HepG2 (cell line): ENCODE measurements at regions not wholly inside any gene's neighbourhood (a gene's known extent, or its start where the extent isn't known, plus 50 kb on each side); places are given as distances from the start of the nearest gene placed in this dataset.
"Not testable (repeated sequence)": the region's sequence is repeated elsewhere in the genome, so short reads cannot be mapped to it uniquely, and the experiment has no call there.

Source experiments
- ATAC-seq: fragments of 200-7000 bp; cut with Tn5 transposase; 3 replicates; pipeline ENCODE4 v1.9.1; 2020; ENCODE audit warnings: mild to moderate bottlenecking, moderate library complexity
- BruUV-seq: library from RNA; stranded (reverse); fragments of 400-500 nt; replicated peaks from 2 replicates; lab custom pipeline; 2021; lab: Mats Ljungman, UMichigan
- CTCF ChIA-PET: fragments of 300-600 bp; formaldehyde crosslinking; extraction: SDS; loops from one replicate; lab custom pipeline; 2021; ENCODE audit warnings: low total read pairs, inconsistent platforms, low intra/inter-chr PET ratio; lab: Yijun Ruan, JAX
- POLR2A ChIA-PET: fragments of 350-600 bp; sonication (Branson Sonifier 250); formaldehyde crosslinking; loops from one replicate; lab custom pipeline; 2020; ENCODE audit warnings: antibody characterized with exemption, inconsistent platforms; lab: Yijun Ruan, JAX
- DNase-seq: peaks from one replicate; pipeline ENCODE4 v3.0.0-alpha.2; 2015; ENCODE audit warnings: low spot score
- FAIRE-seq: peaks from 3 replicates; lab custom pipeline; 2011; peaks lifted over from hg19 to GRCh38; lab: Jason Lieb, UNC
- H2AFZ ChIP-seq: one replicate; pipeline ENCODE4 v1.6.1; 2011; ENCODE audit warnings: low read length, inconsistent platforms
- H3K27ac ChIP-seq: fragments of 300-600 bp; 3 replicates; pipeline ENCODE4 v1.8.0; 2011; ENCODE audit warnings: mixed run types, mild to moderate bottlenecking, mixed read lengths, low read length, inconsistent platforms; ENCODE audit not compliant: insufficient read depth; ENCODE audit errors: extremely low read length
- H3K27me3 ChIP-seq, 2 experiments: fragments of 200-600 bp in 1 of 2; 2 replicates in 1 of 2; 3 replicates in 1 of 2; pipeline versions ENCODE4 v1.6.0 to v1.8.0; 2011; ENCODE audit warnings: low read length in 2 of 2, mild to moderate bottlenecking in 2 of 2, moderate library complexity in 2 of 2, inconsistent platforms in 1 of 2; ENCODE audit not compliant: insufficient read depth in 2 of 2, control insufficient read depth in 1 of 2
- H3K36me3 ChIP-seq, 2 experiments: fragments of 200-600 bp in 1 of 2; replicated peaks in 1 of 2; 2 replicates in 1 of 2; 3 replicates in 1 of 2; pipeline versions ENCODE4 v1.5.1 to v1.8.0; 2011; ENCODE audit warnings: low read length in 2 of 2, inconsistent platforms in 1 of 2; ENCODE audit not compliant: insufficient read depth in 2 of 2, control insufficient read depth in 1 of 2
- H3K4me1 ChIP-seq: 2 replicates; pipeline ENCODE4 v1.5.1; 2012; ENCODE audit warnings: low read length, inconsistent platforms; ENCODE audit not compliant: insufficient read depth
- H3K4me2 ChIP-seq: 2 replicates; pipeline ENCODE4 v1.6.0; 2011; ENCODE audit warnings: low read depth, low read length, inconsistent platforms
- H3K4me3 ChIP-seq, 3 experiments: fragments of 200-600 bp in 1 of 3; sonication (generic), shearing (Covaris generic) in 1 of 3; replicated peaks in 1 of 3; 2 replicates each; pipeline ENCODE4 v1.5.1; 2011 to 2016; ENCODE audit warnings: low read length in 3 of 3, inconsistent platforms in 2 of 3, low read depth in 2 of 3, mild to moderate bottlenecking in 2 of 3, control low read depth in 1 of 3, mixed read lengths in 1 of 3; ENCODE audit not compliant: insufficient read depth in 1 of 3
- H3K79me2 ChIP-seq: one replicate; pipeline ENCODE4 v1.6.1; 2011; ENCODE audit warnings: low read length, inconsistent platforms; ENCODE audit not compliant: insufficient read depth
- H3K9ac ChIP-seq: 2 replicates; pipeline ENCODE4 v1.6.0; 2011; ENCODE audit warnings: mild to moderate bottlenecking, low read depth, low read length, inconsistent platforms; ENCODE audit not compliant: insufficient read depth
- H3K9me3 ChIP-seq: 2 replicates; pipeline ENCODE4 v1.5.1; 2012; ENCODE audit warnings: mild to moderate bottlenecking, low read length
- H4K20me1 ChIP-seq: 2 replicates; pipeline ENCODE4 v1.6.0; 2011; ENCODE audit warnings: inconsistent platforms, mild to moderate bottlenecking, low read length, moderate library complexity; ENCODE audit not compliant: insufficient read depth
- CBX2 ChIP-seq, 2 experiments: fragments of 200-600 bp in 1 of 2; sonication (generic); formaldehyde crosslinking in 1 of 2; IDR thresholded peaks; 2 replicates each; pipeline versions ENCODE4 v1.7.0 to v1.8.1; 2018 to 2022; ENCODE audit warnings: low read depth in 2 of 2, low read length in 1 of 2, mild to moderate bottlenecking in 1 of 2, missing genetic modification reagents in 1 of 2
- GMEB2 ChIP-seq: IDR thresholded peaks from 2 replicates; pipeline ENCODE4 v1.6.1; 2016; ENCODE audit warnings: missing biosample characterization, missing genetic modification reagents, low read depth
- HBP1 ChIP-seq: IDR thresholded peaks from 2 replicates; pipeline ENCODE4 v1.6.1; 2016; ENCODE audit warnings: low read depth, control low read depth
- KDM6A ChIP-seq: IDR thresholded peaks from 2 replicates; pipeline ENCODE4 v1.6.1; 2016; ENCODE audit warnings: low read depth
- PLRG1 ChIP-seq: fragments of 450-650 bp; conservative IDR thresholded peaks from 2 replicates; pipeline ENCODE4 v1.6.1; 2016
- WGBS: methylation state at CpG from one replicate; pipeline ENCODE4 v1.1.6; 2017; ENCODE audit warnings: low lambda C conversion rate; 5-methylcytosine and 5-hydroxymethylcytosine counted together
- in situ Hi-C: cut with HindIII; loops from 2 replicates; pipeline ENCODE4 v1.10.0; 2017; ENCODE audit warnings: low pct_unique_long_range_greater_than_20kb; ENCODE audit not compliant: extremely low pct_ligation_motif_present
- intact Hi-C: fragments of 100-400 bp; cut with micrococcal nuclease; formaldehyde crosslinking; loops from one replicate; pipeline ENCODE4 v1.10.0; 2022; ENCODE audit not compliant: unreplicated experiment

DNA sequence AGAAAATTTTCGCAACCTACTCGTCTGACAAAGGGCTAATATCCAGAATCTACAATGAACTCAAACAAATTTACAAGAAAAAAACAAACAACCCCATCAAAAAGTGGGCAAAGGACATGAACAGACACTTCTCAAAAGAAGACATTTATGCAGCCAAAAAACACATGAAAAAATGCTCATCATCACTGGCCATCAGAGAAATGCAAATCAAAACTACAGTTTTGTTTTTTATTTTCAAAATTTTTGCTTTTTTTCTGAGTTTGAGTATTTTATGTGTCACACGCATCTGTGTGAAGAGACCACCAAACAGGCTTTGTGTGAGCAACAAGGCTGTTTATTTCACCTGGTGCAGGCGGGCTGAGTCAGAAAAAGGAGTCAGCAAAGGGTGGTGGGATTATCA lies 118.7 kb downstream of the MOBP start:
- FAIRE-seq, H4K20me1 ChIP-seq, in situ Hi-C loops, H3K4me2 ChIP-seq, H3K27me3 ChIP-seq, H3K27ac ChIP-seq, CTCF ChIA-PET, POLR2A ChIA-PET, BruUV-seq, ATAC-seq, intact Hi-C loops, DNase-seq, H2AFZ ChIP-seq, H3K4me3 ChIP-seq, H3K9me3 ChIP-seq, H3K9ac ChIP-seq, H3K4me1 ChIP-seq, H3K79me2 ChIP-seq, H3K36me3 ChIP-seq: not testable (repeated sequence)
- 16% methylated on average over 4 of the region's 4 CpGs for whole genome bisulfite sequencing

GRCh38 chr3:39587113-39587512 lies 119.6 kb downstream of the MOBP start:
- Histone ChIP-seq H4K20me1 (no peaks in the 10 kb centered on the region), H3K4me3 (no peak overlapping the region), H3K27me3 (no peaks in the 10 kb centered on the region), H3K27ac (no peak overlapping the region), H3K79me2 (no peaks in the 10 kb centered on the region), H3K9ac (no peak overlapping the region), H3K36me3 (no peaks in the 10 kb centered on the region), H2AFZ (no peak overlapping the region), H3K9me3 (no peaks in the 10 kb centered on the region), H3K4me1 (no peaks in the 10 kb centered on the region), H3K4me2 (no peak overlapping the region)
- ATAC-seq = no peak
- WGBS = 14% methylated on average over 1 of the region's 1 CpG
- DNase-seq = no peak
- in situ Hi-C loops = no loop called here
- FAIRE-seq = no peak
- POLR2A ChIA-PET = no interaction called here
- CTCF ChIA-PET = no interaction called here
- no peak for TF ChIP-seq CBX2 (IDR thresholded peaks at IDR 0.05; ENCODE audit: low read depth, low read length)
- TF ChIP-seq CBX2 (CRISPR knock-in tag; IDR thresholded peaks at IDR 0.05; ENCODE audit: low read depth) = no peak
- no peak for TF ChIP-seq PLRG1
- no TSS peak for BruUV-seq
- intact Hi-C loops = no loop called here

GRCh38 chr3:39590806-39591205 lies 123.3 kb downstream of the MOBP start:
- H3K79me2 ChIP-seq = no peaks in the 10 kb centered on the region
- H3K36me3 ChIP-seq = no peaks in the 10 kb centered on the region
- TF ChIP-seq HBP1 (CRISPR knock-in tag) = no peak
- TF ChIP-seq KDM6A (CRISPR knock-in tag) = no peak
- TF ChIP-seq GMEB2 (CRISPR knock-in tag) = no peak
- TF ChIP-seq, all 625 proteins: peak for 0
- no peak for ATAC-seq
- in situ Hi-C loops = no loop called here
- Histone ChIP-seq H3K4me3 (no peak overlapping the region), H4K20me1 (no peaks in the 10 kb centered on the region), H3K4me2 (no peak overlapping the region), H3K27ac (no peak overlapping the region), H3K4me1 (no peaks in the 10 kb centered on the region), H2AFZ (no peak overlapping the region), H3K9me3 (no peaks in the 10 kb centered on the region), H3K9ac (no peak overlapping the region), H3K27me3 (no peaks in the 10 kb centered on the region)
- no TSS peak for BruUV-seq
- ChIA-PET CTCF (no interaction called here), POLR2A (no interaction called here)
- no peak for FAIRE-seq
- 59% methylated on average over 3 of the region's 3 CpGs for WGBS
- intact Hi-C loops = no loop called here
- no peak for DNase-seq
